ENCODE measurements at regions not wholly inside any gene's neighbourhood (a gene's known extent, or its start where the extent isn't known, plus 50 kb on each side); places are given as distances from the start of the nearest gene placed in this dataset.

GRCh38 chr1:5376538-5377247 lies 615.5 kb downstream of the NPHP4 start:
- Mint-ChIP-seq H3K4me1 (no peaks in the 10 kb centered on the region), H3K27ac (no peak overlapping the region)
- no peak for ATAC-seq (replicated peaks)

DNA sequence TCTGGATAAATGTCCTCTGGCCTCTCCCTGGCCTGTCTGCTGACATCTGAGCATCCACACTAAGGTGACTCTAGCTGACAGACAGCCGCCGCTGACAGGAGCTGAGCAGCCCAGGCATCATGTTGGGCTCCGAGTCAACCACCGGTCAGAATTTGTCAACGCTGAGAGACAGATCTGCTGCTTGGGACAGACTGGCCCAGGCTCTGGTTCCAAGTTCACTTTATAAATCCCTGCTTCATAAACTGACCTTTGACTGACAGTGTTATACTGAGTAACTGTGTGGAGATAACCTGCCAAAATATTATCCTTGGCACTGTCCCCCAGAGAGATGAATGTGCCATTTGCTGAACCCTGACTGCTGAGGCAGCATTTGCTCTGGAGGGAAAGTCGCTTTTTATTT lies 616.7 kb downstream of the NPHP4 start:
- peaks cover 0 to 4% of the 10 kb centered on the region in 2 donors for H3K27me3 Mint-ChIP-seq
- no peaks in the 10 kb centered on the region for H3K36me3 Mint-ChIP-seq
- no peak overlapping the region for H3K27ac Mint-ChIP-seq
- ATAC-seq (replicated peaks) = no peak
- H3K9me3 Mint-ChIP-seq = peaks cover 0 to 6% of the 10 kb centered on the region in 2 donors
- no peak for DNase-seq
- no peaks in the 10 kb centered on the region for H3K4me1 Mint-ChIP-seq
- H3K4me3 Mint-ChIP-seq = no peak overlapping the region

More at GRCh38 chr1:5376538-5377247, 615.5 kb downstream of the NPHP4 start:
- no peaks in the 10 kb centered on the region for H3K36me3 Mint-ChIP-seq
- no peak overlapping the region for H3K4me3 Mint-ChIP-seq
- H3K27me3 Mint-ChIP-seq = peaks cover 0 to 4% of the 10 kb centered on the region in 2 donors
- peaks cover 0 to 6% of the 10 kb centered on the region in 2 donors for H3K9me3 Mint-ChIP-seq
- DNase-seq = no peak

DNA sequence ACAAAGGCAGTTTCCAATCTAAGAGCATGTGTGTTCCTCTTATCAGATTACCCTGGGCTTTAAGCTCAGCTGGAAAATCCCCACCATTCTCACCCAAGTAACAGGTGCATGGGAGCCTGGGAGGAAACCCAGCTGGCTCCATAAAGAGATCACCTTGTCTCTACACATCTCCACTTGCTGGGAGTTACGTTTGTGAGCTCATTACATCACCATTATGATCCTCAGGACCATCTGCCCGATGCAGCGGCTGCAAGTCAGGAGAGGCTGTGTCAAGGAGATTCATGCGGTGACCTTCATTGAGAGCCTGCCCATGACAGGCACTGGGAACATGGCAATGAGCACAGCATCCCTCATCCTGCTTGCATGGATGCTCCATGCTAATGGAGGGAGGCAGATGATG lies 618.0 kb downstream of the NPHP4 start:
- H3K4me3 Mint-ChIP-seq = no peak overlapping the region
- no peaks in the 10 kb centered on the region for H3K4me1 Mint-ChIP-seq
- H3K27me3 Mint-ChIP-seq = peaks cover 0 to 4% of the 10 kb centered on the region in 2 donors
- H3K9me3 Mint-ChIP-seq = peaks cover 0 to 6% of the 10 kb centered on the region in 2 donors
- no peaks in the 10 kb centered on the region for H3K36me3 Mint-ChIP-seq
- DNase-seq (no peak), ATAC-seq (replicated peaks) (no peak)
- H3K27ac Mint-ChIP-seq = no peak overlapping the region

GRCh38 chr1:5373281-5373680 lies 618.9 kb downstream of the NPHP4 start:
- H3K27ac Mint-ChIP-seq = no peak overlapping the region

DNA sequence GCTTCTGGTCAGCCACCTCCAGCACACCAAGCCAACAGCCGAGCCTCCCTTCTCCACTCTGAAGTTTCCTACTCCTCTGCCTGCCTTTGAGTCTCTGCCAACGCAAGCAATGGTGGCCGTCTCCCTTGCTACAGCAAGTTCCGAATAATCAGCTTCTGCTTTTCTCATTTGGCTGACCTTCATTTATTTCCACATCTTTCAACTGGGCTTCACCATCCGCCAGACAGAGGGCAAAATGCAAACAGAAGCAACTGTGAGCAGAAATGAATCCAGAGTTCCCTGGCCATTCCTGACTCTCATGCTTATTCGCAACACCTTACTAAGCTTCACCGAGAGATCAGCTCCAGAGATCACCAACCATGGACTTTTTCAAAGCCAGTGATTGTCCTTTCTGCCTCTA lies 621.0 kb downstream of the NPHP4 start:
- no peaks in the 10 kb centered on the region for H3K36me3 Mint-ChIP-seq

More at GRCh38 chr1:5373281-5373680, 618.9 kb downstream of the NPHP4 start:
- Mint-ChIP-seq H3K4me3 (no peak overlapping the region), H3K27me3 (peaks cover 0 to 4% of the 10 kb centered on the region in 2 donors), H3K36me3 (no peaks in the 10 kb centered on the region), H3K9me3 (peaks cover 0 to 6% of the 10 kb centered on the region in 2 donors), H3K4me1 (no peaks in the 10 kb centered on the region)
- DNase-seq = no peak
- ATAC-seq (replicated peaks) = no peak

GRCh38 chr1:5370311-5370710 lies 621.9 kb downstream of the NPHP4 start:
- ATAC-seq (replicated peaks) = no peak
- H3K4me3 Mint-ChIP-seq = no peak overlapping the region
- no peak overlapping the region for H3K27ac Mint-ChIP-seq
- H3K4me1 Mint-ChIP-seq = no peaks in the 10 kb centered on the region
- H3K9me3 Mint-ChIP-seq = peaks cover 0 to 7% of the 10 kb centered on the region in 2 donors
- H3K36me3 Mint-ChIP-seq = no peaks in the 10 kb centered on the region
- H3K27me3 Mint-ChIP-seq = no peaks in the 10 kb centered on the region
- DNase-seq = no peak

More for the DNA sequence above, 621.0 kb downstream of the NPHP4 start:
- H3K27ac Mint-ChIP-seq = no peak overlapping the region
- no peaks in the 10 kb centered on the region for H3K27me3 Mint-ChIP-seq
- H3K4me3 Mint-ChIP-seq = no peak overlapping the region
- H3K9me3 Mint-ChIP-seq = peaks cover 0 to 6% of the 10 kb centered on the region in 2 donors
- no peaks in the 10 kb centered on the region for H3K4me1 Mint-ChIP-seq
- DNase-seq (no peak), ATAC-seq (replicated peaks) (no peak)

GRCh38 chr1:5369223-5369622 lies 623.0 kb downstream of the NPHP4 start:
- H3K4me3 Mint-ChIP-seq = no peak overlapping the region
- no peak overlapping the region for H3K27ac Mint-ChIP-seq
- ATAC-seq (replicated peaks) (no peak), DNase-seq (no peak)
- peaks cover 0 to 7% of the 10 kb centered on the region in 2 donors for H3K9me3 Mint-ChIP-seq
- H3K4me1 Mint-ChIP-seq = no peaks in the 10 kb centered on the region
- H3K36me3 Mint-ChIP-seq = no peaks in the 10 kb centered on the region
- H3K27me3 Mint-ChIP-seq = peaks cover 0 to 9% of the 10 kb centered on the region in 2 donors

- no peak overlapping the region for H3K4me3 Mint-ChIP-seq
- H3K27me3 Mint-ChIP-seq = peaks cover 0 to 11% of the 10 kb centered on the region in 2 donors
- peaks cover 0 to 2% of the 10 kb centered on the region in 2 donors for H3K9me3 Mint-ChIP-seq
- no peaks in the 10 kb centered on the region for H3K36me3 Mint-ChIP-seq
- ATAC-seq (replicated peaks) (no peak), DNase-seq (no peak)
- H3K4me1 Mint-ChIP-seq = no peaks in the 10 kb centered on the region
- H3K27ac Mint-ChIP-seq = no peak overlapping the region
Measured at GRCh38 chr1:5368201-5368600, 624.0 kb downstream of the NPHP4 start.

- Mint-ChIP-seq H3K27me3 (peaks cover 0 to 11% of the 10 kb centered on the region in 2 donors), H3K4me1 (no peaks in the 10 kb centered on the region), H3K9me3 (peaks cover 0 to 2% of the 10 kb centered on the region in 2 donors), H3K27ac (no peak overlapping the region), H3K4me3 (no peak overlapping the region), H3K36me3 (no peaks in the 10 kb centered on the region)
- no peak for ATAC-seq (replicated peaks)
- DNase-seq = no peak
Measured at GRCh38 chr1:5367306-5367705, 624.9 kb downstream of the NPHP4 start.

GRCh38 chr1:5365751-5366150 lies 626.5 kb downstream of the NPHP4 start:
- ATAC-seq (replicated peaks) = no peak
- no peak for DNase-seq
- Mint-ChIP-seq H3K27me3 (peaks cover 0 to 11% of the 10 kb centered on the region in 2 donors), H3K27ac (no peak overlapping the region), H3K9me3 (peaks cover 0 to 2% of the 10 kb centered on the region in 2 donors), H3K4me1 (no peaks in the 10 kb centered on the region), H3K4me3 (no peak overlapping the region), H3K36me3 (no peaks in the 10 kb centered on the region)

DNA sequence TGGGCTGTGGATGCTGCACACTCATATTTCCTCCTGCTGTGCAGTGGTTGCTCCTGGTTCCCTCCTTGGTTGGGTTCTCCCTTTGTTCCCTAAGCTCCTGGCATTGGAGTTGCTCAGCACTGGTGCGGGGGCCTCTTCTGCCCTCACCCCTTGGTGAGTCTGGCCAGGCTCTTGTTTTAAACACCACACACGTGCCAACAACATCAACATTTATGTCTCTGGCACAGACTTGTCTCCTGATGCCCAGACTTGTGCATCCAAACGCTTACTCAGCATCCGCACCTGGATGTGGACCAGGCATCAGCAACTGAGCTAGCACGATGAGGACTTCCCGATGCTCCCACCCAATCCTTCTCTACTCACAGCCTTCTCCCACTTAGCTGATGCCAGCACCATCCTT lies 627.6 kb downstream of the NPHP4 start:
- ATAC-seq (replicated peaks) (no peak), DNase-seq (no peak)
- Mint-ChIP-seq H3K36me3 (no peaks in the 10 kb centered on the region), H3K4me3 (no peak overlapping the region), H3K9me3 (peaks cover under 1 to 5% of the 10 kb centered on the region in 2 donors), H3K4me1 (no peaks in the 10 kb centered on the region), H3K27me3 (peaks cover 0 to 11% of the 10 kb centered on the region in 2 donors), H3K27ac (no peak overlapping the region)

DNA sequence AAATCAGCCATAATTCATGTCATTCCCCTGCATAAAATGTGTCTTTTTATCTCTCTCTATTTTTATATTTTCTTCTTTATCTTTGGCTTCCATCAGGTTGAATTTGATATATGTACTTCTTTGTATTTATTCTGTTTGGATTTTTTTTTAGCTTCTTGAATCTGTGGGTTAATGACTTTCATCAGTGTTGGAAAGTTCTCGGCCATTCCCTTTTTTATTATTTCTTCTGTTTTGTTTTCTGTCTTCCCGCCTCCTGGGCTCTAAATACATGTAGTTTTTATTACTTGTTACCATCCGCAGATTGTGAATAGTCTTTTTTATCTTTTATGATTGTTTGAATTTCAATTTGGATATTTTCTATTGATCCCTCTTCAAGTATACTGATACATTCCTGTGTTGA lies 637.5 kb downstream of the NPHP4 start:
- Mint-ChIP-seq H3K4me3 (no peak overlapping the region), H3K27me3 (no peaks in the 10 kb centered on the region), H3K9me3 (peaks cover 10 to 14% of the 10 kb centered on the region in 2 donors), H3K27ac (no peak overlapping the region), H3K36me3 (no peaks in the 10 kb centered on the region), H3K4me1 (no peaks in the 10 kb centered on the region)
- no peak for DNase-seq
- ATAC-seq (replicated peaks) = no peak

DNA sequence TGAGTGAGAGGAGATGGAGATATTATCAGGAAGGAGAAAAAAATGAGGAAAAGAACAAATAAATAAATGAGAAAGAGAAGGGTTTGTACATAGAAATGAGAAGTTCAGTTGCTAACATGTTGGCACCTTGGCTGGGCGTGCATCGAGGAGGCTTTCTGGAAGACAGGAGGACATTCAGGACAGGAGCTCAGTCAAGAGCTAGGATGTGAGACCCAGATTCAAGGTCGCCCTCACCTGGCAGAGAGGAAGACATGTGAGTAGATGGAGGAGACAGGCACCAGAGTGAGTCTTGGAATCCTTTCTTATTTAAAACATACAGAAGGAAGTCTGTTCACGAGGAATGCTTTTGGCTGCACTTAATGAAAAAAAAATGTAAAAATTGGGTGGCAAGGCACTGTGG lies 640.9 kb downstream of the NPHP4 start:
- no peak overlapping the region for H3K27ac Mint-ChIP-seq
- no peak overlapping the region for H3K4me3 Mint-ChIP-seq
- no peaks in the 10 kb centered on the region for H3K4me1 Mint-ChIP-seq
- ATAC-seq (replicated peaks) (no peak), DNase-seq (no peak)
- no peaks in the 10 kb centered on the region for H3K27me3 Mint-ChIP-seq
- no peaks in the 10 kb centered on the region for H3K36me3 Mint-ChIP-seq
- H3K9me3 Mint-ChIP-seq = peaks cover 4 to 7% of the 10 kb centered on the region in 2 donors

GRCh38 chr1:5349526-5349925 lies 642.7 kb downstream of the NPHP4 start:
- no peaks in the 10 kb centered on the region for H3K36me3 Mint-ChIP-seq
- no peak overlapping the region for H3K27ac Mint-ChIP-seq
- H3K27me3 Mint-ChIP-seq = no peaks in the 10 kb centered on the region
- DNase-seq (no peak), ATAC-seq (replicated peaks) (no peak)
- peaks cover 0 to 1% of the 10 kb centered on the region in 2 donors for H3K9me3 Mint-ChIP-seq
- no peaks in the 10 kb centered on the region for H3K4me1 Mint-ChIP-seq
- H3K4me3 Mint-ChIP-seq = no peak overlapping the region

- Mint-ChIP-seq H3K4me1 (no peaks in the 10 kb centered on the region), H3K27ac (no peak overlapping the region), H3K36me3 (no peaks in the 10 kb centered on the region), H3K4me3 (no peak overlapping the region), H3K27me3 (no peaks in the 10 kb centered on the region), H3K9me3 (peaks cover 0 to 1% of the 10 kb centered on the region in 2 donors)
- ATAC-seq (replicated peaks) (no peak), DNase-seq (no peak)
Measured at GRCh38 chr1:5348732-5349465, 643.3 kb downstream of the NPHP4 start.

Measured in stimulated activated naive B cell treated with anti-CD40 and anti-IgM and Interleukin-4, amounts not matched to agents 10 μg/mL and 1 μg/mL and 100 μg/mL, for 72 hours (primary cell).